GM12878 (cell line): ENCODE measurements at regions not wholly inside any gene's neighbourhood (a gene's known extent, or its start where the extent isn't known, plus 50 kb on each side); places are given as distances from the start of the nearest gene placed in this dataset.

Experiments used
- ATAC-seq: fragments of 200-7000 bp; cut with Tn5 transposase; 3 replicates; pipeline ENCODE4 v1.9.1; 2020; ENCODE audit warnings: mild to moderate bottlenecking, moderate library complexity
- BruUV-seq: library from RNA; stranded (reverse); fragments of 400-500 nt; replicated peaks from 2 replicates; lab custom pipeline; 2021; lab: Mats Ljungman, UMichigan
- CTCF ChIA-PET: fragments of 300-600 bp; sonication (Branson Sonifier 250); formaldehyde crosslinking; extraction: SDS; loops from one replicate; lab custom pipeline; 2021; ENCODE audit warnings: inconsistent platforms; lab: Yijun Ruan, JAX
- POLR2A ChIA-PET: fragments of 350-600 bp; formaldehyde crosslinking; extraction: SDS; loops from one replicate; lab custom pipeline; 2021; ENCODE audit warnings: inconsistent platforms; lab: Charles Lee
- RAD21 ChIA-PET: fragments of 300-600 bp; sonication (Branson Sonifier 250); formaldehyde crosslinking; loops from one replicate; lab custom pipeline; 2023; ENCODE audit warnings: antibody characterized with exemption; ENCODE audit not compliant: unreplicated experiment; lab: Charles Lee
- SMC1A ChIA-PET: fragments of 300-600 bp; sonication (Branson Sonifier 250); formaldehyde crosslinking; loops from one replicate; lab custom pipeline; 2023; ENCODE audit not compliant: unreplicated experiment, uncharacterized antibody; lab: Charles Lee
- DNase-seq: peaks from one replicate; pipeline ENCODE4 v3.0.0-alpha.2; 2011; ENCODE audit warnings: low read depth, low spot score
- FAIRE-seq: peaks from 3 replicates; lab custom pipeline; 2011; peaks lifted over from hg19 to GRCh38; lab: Jason Lieb, UNC
- H2AFZ ChIP-seq: 2 replicates; pipeline ENCODE4 v1.6.0; 2011; ENCODE audit warnings: low read depth, low read length, control low read depth; ENCODE audit not compliant: control insufficient read depth
- H3K27ac ChIP-seq: 2 replicates; pipeline ENCODE4 v1.5.1; 2011; ENCODE audit warnings: control low read depth; ENCODE audit not compliant: control insufficient read depth, insufficient read depth
- H3K27me3 ChIP-seq, 2 experiments: replicated peaks in 1 of 2; 2 replicates each; pipeline versions ENCODE4 v1.6.0 to v1.6.1; 2011; ENCODE audit warnings: low read length in 1 of 2; ENCODE audit not compliant: control insufficient read depth in 2 of 2, insufficient read depth in 2 of 2
- H3K36me3 ChIP-seq, 2 experiments: 2 replicates each; pipeline ENCODE4 v1.5.1; 2011; ENCODE audit warnings: low read length in 1 of 2; ENCODE audit not compliant: control insufficient read depth in 2 of 2, insufficient read depth in 2 of 2
- H3K4me1 ChIP-seq: 2 replicates; pipeline ENCODE4 v1.6.1; 2011; ENCODE audit warnings: mild to moderate bottlenecking, low read length, moderate library complexity, mixed read lengths; ENCODE audit not compliant: control insufficient read depth, insufficient read depth
- H3K4me2 ChIP-seq: 2 replicates; pipeline ENCODE4 v1.6.0; 2011; ENCODE audit warnings: control low read depth; ENCODE audit not compliant: control insufficient read depth, insufficient read depth
- H3K4me3 ChIP-seq: fragments of 200-600 bp; sonication (generic); 2 replicates; pipeline ENCODE4 v1.5.1; 2016
- H3K79me2 ChIP-seq: 2 replicates; pipeline ENCODE4 v1.6.0; 2011; ENCODE audit warnings: low read length; ENCODE audit not compliant: control insufficient read depth, insufficient read depth
- H3K9ac ChIP-seq: 2 replicates; pipeline ENCODE4 v1.8.0; 2011; ENCODE audit warnings: low read length, control low read depth, mixed read lengths; ENCODE audit not compliant: control insufficient read depth, insufficient read depth
- H3K9me3 ChIP-seq: replicated peaks from 3 replicates; pipeline ENCODE4 v1.5.1; 2011; ENCODE audit warnings: mild to moderate bottlenecking, low read length; ENCODE audit not compliant: control insufficient read depth, insufficient read depth
- H4K20me1 ChIP-seq: 2 replicates; pipeline ENCODE4 v1.6.0; 2011; ENCODE audit not compliant: control insufficient read depth, insufficient read depth
- BHLHE40 ChIP-seq, 2 experiments: fragments of 450-650 bp in 1 of 2; IDR thresholded peaks; 2 replicates each; pipeline ENCODE4 v1.6.1; 2011 to 2017; ENCODE audit warnings: low read depth in 2 of 2, borderline replicate concordance in 1 of 2, improper control_type of control experiment in 1 of 2, low read length in 1 of 2, mild to moderate bottlenecking in 1 of 2
- ETV6 ChIP-seq, 2 experiments: fragments of 450-650 bp in 1 of 2; IDR thresholded peaks in 1 of 2; conservative IDR thresholded peaks in 1 of 2; 2 replicates each; pipeline ENCODE4 v1.6.1; 2014; ENCODE audit warnings: antibody characterized with exemption in 1 of 2, borderline replicate concordance in 1 of 2, low read depth in 1 of 2, mild to moderate bottlenecking in 1 of 2, moderate library complexity in 1 of 2
- HDAC6 ChIP-seq: fragments of 200-600 bp; sonication (generic); IDR thresholded peaks from one replicate; pipeline ENCODE4 v1.8.0; 2017; ENCODE audit warnings: antibody characterized with exemption; ENCODE audit not compliant: unreplicated experiment
- NFYA ChIP-seq: IDR thresholded peaks from 2 replicates; pipeline ENCODE4 v1.6.1; 2011; ENCODE audit warnings: low read depth, mild to moderate bottlenecking, low read length, improper control_type of control experiment, borderline replicate concordance
- SMAD5 ChIP-seq: IDR thresholded peaks from 2 replicates; pipeline ENCODE4 v1.6.1; 2016; ENCODE audit warnings: antibody characterized with exemption, low read depth
- SMC3 ChIP-seq: IDR thresholded peaks from 2 replicates; pipeline ENCODE4 v1.6.1; 2011; ENCODE audit warnings: low read length, improper control_type of control experiment, borderline replicate concordance
- SUPT20H ChIP-seq: IDR thresholded peaks from 2 replicates; pipeline ENCODE4 v1.6.1; 2011; ENCODE audit warnings: low read depth, mild to moderate bottlenecking, low read length, moderate library complexity, borderline replicate concordance; ENCODE audit not compliant: control insufficient read depth
- YBX1 ChIP-seq: fragments of 450-650 bp; IDR thresholded peaks from 2 replicates; pipeline ENCODE4 v1.6.1; 2016; ENCODE audit warnings: antibody characterized with exemption
- ZBED1 ChIP-seq: IDR thresholded peaks from 2 replicates; pipeline ENCODE4 v1.6.1; 2016; ENCODE audit warnings: borderline replicate concordance
- ZNF217 ChIP-seq: fragments of 450-650 bp; IDR thresholded peaks from 2 replicates; pipeline ENCODE4 v1.6.1; 2017; ENCODE audit warnings: antibody characterized with exemption, mild to moderate bottlenecking
- ZNF622 ChIP-seq: fragments of 450-650 bp; IDR thresholded peaks from 2 replicates; pipeline ENCODE4 v1.6.1; 2017; ENCODE audit warnings: mild to moderate bottlenecking, inconsistent platforms
- WGBS: methylation state at CpG from one replicate; pipeline ENCODE4 v1.1.6; 2016; ENCODE audit warnings: low lambda C conversion rate; ENCODE audit not compliant: insufficient replicate concordance, insufficient coverage; ENCODE audit errors: missing lambda C conversion rate; 5-methylcytosine and 5-hydroxymethylcytosine counted together
- in situ Hi-C: fragments of 300-500 bp; cut with MboI; formaldehyde crosslinking; loops from 9 replicates; pipeline ENCODE4 v1.14.3; 2018; ENCODE audit warnings: mixed read lengths
- intact Hi-C: fragments of 100-400 bp; cut with micrococcal nuclease; formaldehyde crosslinking; loops from one replicate; pipeline ENCODE4 v1.14.2; 2022; ENCODE audit not compliant: unreplicated experiment
- TF ChIP-seq, protein P1 (sequence below): fragments of 450-650 bp; IDR thresholded peaks from 2 replicates; pipeline ENCODE4 v1.6.1; 2016; ENCODE audit warnings: mild to moderate bottlenecking, moderate library complexity, borderline replicate concordance
- TF ChIP-seq, protein P2 (sequence below): IDR thresholded peaks from 2 replicates; pipeline ENCODE4 v1.6.1; 2012; ENCODE audit warnings: mild to moderate bottlenecking, low read depth, low read length

DNA sequence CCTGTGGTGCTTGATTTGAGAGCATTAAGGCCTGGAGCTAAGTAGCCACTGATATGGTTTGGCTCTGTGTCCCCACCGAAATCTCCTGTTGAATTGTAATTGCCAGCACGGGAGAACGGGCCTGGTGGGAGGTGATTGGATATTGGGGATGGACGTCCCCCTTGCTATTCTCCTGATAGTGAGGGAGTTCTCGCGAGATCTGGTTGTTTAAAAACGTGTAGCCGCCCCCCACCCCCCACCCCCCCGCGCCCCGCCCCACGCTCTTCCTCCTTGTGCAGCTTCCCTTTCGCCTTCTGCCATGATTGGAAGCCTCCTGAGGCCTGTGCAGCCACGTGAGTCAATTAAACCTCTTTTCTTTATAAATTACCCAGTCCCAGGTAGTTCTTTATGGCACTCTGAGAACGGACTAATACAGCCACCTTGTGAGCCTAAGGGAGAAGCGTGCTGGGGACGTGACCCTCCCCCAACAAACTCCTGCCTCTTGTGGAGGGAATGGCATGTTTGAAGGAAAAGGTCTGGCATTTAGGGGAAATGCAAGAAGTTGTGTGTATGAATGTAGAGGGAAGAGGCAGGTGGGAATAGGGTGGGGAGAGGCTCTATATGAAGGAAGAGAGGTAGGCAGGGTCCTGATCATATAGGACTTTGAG lies 118.0 kb upstream of the KMT2C start (continued):
- no peak for TF ChIP-seq ZNF622
- no peak for TF ChIP-seq SMAD5
- no peak for TF ChIP-seq HDAC6
- TF ChIP-seq ETV6 (conservative IDR thresholded peaks at IDR 0.05 in 1 of 2, IDR thresholded peaks at IDR 0.05 in 1 of 2; ENCODE audit: borderline replicate concordance in 1 of 2, low read depth in 1 of 2): no peak

DNA sequence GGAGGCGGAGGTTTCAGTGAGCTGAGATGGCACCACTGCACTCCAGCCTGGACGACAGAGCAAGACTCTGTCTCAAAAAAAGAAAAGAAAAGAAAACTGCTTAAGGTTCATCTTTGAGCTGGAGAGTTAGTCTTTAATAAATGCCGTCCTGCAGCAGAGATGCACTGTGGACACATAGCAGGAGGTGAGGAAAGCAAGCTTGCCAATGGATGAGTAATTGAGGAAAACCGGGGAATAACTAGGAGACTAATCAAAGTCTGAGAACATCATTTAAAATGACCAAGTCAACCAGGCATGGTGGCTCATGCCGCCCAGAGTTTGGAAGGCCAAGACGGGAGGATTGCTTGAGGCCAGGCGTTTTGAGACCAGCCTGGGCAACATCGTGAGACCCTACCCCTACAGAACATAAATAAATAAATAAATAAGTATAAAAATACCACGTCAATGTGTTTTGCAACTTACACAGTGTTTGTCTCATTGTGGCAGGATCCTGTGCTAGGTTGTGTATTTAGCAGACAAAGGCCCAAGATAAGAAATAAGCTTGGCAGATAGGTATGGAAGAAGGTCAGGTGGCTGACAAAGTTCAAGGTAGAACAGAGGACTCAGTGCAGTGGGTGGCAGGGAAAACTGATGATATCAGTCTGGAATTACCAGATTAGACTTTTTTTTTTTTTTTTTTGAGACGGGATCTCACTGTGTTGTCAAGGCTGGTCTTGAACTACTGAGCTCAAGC lies 115.7 kb upstream of the KMT2C start:
- SMC1A ChIA-PET: interaction anchor here (0.5 to 1.5 kb wide), 2 partner anchors 9 to 553 kb away, joined by 3 read pairs; no protein-coding TSS in a partner anchor
- RAD21 ChIA-PET: interaction anchor here (0.6 kb wide), 1 partner anchor 11 kb away, joined by 3 read pairs; no protein-coding TSS in a partner anchor
- no peaks in the 10 kb centered on the region for H3K36me3 ChIP-seq
- no peak overlapping the region for H3K9ac ChIP-seq
- POLR2A ChIA-PET: interaction anchor here (0.6 kb wide), 1 partner anchor 21 kb away, joined by 3 read pairs; no protein-coding TSS in a partner anchor
- no peak overlapping the region for H3K4me3 ChIP-seq
- 53% methylated on average over 9 of the region's 10 CpGs for WGBS
- H3K27ac ChIP-seq: no peak overlapping the region
- H3K79me2 ChIP-seq: no peaks in the 10 kb centered on the region
- in situ Hi-C loops (no loop called here), intact Hi-C loops (no loop called here)
- DNase-seq (no peak), FAIRE-seq (no peak), ATAC-seq (no peak)
- no peaks in the 10 kb centered on the region for H4K20me1 ChIP-seq
- H2AFZ ChIP-seq: no peak overlapping the region
- H3K4me1 ChIP-seq: no peaks in the 10 kb centered on the region
- CTCF ChIA-PET: interaction anchor here (0.7 to 1.2 kb wide), 2 partner anchors 12 to 153 kb away, joined by 3 read pairs; no protein-coding TSS in a partner anchor
- H3K4me2 ChIP-seq: no peak overlapping the region
- no TSS peak for BruUV-seq
- no peaks in the 10 kb centered on the region for H3K9me3 ChIP-seq
- no peaks in the 10 kb centered on the region for H3K27me3 ChIP-seq
- TF ChIP-seq YBX1 (no peak), BHLHE40 (IDR thresholded peaks at IDR 0.05; ENCODE audit: borderline replicate concordance in 1 of 2, low read depth in 2 of 2, low read length in 1 of 2) (no peak), ZBED1 (no peak), ZNF217 (no peak), SUPT20H (no peak), NFYA (no peak), SMC3 (no peak)
- TF ChIP-seq, protein P1, sequence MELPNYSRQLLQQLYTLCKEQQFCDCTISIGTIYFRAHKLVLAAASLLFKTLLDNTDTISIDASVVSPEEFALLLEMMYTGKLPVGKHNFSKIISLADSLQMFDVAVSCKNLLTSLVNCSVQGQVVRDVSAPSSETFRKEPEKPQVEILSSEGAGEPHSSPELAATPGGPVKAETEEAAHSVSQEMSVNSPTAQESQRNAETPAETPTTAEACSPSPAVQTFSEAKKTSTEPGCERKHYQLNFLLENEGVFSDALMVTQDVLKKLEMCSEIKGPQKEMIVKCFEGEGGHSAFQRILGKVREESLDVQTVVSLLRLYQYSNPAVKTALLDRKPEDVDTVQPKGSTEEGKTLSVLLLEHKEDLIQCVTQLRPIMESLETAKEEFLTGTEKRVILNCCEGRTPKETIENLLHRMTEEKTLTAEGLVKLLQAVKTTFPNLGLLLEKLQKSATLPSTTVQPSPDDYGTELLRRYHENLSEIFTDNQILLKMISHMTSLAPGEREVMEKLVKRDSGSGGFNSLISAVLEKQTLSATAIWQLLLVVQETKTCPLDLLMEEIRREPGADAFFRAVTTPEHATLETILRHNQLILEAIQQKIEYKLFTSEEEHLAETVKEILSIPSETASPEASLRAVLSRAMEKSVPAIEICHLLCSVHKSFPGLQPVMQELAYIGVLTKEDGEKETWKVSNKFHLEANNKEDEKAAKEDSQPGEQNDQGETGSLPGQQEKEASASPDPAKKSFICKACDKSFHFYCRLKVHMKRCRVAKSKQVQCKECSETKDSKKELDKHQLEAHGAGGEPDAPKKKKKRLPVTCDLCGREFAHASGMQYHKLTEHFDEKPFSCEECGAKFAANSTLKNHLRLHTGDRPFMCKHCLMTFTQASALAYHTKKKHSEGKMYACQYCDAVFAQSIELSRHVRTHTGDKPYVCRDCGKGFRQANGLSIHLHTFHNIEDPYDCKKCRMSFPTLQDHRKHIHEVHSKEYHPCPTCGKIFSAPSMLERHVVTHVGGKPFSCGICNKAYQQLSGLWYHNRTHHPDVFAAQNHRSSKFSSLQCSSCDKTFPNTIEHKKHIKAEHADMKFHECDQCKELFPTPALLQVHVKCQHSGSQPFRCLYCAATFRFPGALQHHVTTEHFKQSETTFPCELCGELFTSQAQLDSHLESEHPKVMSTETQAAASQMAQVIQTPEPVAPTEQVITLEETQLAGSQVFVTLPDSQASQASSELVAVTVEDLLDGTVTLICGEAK: no peak
- TF ChIP-seq, protein P2, sequence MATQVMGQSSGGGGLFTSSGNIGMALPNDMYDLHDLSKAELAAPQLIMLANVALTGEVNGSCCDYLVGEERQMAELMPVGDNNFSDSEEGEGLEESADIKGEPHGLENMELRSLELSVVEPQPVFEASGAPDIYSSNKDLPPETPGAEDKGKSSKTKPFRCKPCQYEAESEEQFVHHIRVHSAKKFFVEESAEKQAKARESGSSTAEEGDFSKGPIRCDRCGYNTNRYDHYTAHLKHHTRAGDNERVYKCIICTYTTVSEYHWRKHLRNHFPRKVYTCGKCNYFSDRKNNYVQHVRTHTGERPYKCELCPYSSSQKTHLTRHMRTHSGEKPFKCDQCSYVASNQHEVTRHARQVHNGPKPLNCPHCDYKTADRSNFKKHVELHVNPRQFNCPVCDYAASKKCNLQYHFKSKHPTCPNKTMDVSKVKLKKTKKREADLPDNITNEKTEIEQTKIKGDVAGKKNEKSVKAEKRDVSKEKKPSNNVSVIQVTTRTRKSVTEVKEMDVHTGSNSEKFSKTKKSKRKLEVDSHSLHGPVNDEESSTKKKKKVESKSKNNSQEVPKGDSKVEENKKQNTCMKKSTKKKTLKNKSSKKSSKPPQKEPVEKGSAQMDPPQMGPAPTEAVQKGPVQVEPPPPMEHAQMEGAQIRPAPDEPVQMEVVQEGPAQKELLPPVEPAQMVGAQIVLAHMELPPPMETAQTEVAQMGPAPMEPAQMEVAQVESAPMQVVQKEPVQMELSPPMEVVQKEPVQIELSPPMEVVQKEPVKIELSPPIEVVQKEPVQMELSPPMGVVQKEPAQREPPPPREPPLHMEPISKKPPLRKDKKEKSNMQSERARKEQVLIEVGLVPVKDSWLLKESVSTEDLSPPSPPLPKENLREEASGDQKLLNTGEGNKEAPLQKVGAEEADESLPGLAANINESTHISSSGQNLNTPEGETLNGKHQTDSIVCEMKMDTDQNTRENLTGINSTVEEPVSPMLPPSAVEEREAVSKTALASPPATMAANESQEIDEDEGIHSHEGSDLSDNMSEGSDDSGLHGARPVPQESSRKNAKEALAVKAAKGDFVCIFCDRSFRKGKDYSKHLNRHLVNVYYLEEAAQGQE: no peak
